ENCODE measurements at regions not wholly inside any gene's neighbourhood (a gene's known extent, or its start where the extent isn't known, plus 50 kb on each side); places are given as distances from the start of the nearest gene placed in this dataset.

DNA sequence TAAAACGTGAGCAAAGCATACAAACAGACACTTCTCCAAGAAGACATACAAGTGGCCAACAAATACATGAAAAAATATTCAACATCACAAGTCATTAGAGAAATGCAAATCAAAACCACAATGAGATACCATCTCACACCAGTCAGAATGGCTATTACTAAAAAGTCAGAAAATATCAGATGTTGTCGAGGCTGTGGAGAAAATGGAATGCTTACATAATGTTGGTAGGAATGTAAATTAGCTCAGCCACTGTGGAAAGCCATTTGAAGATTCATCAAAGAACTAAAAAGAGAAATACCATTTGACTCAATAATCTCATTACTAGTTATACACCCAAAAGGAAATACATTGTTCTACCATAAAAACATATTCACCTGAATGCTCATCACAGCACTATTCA is 825.7 kb downstream of the SUCLG1 start:
- Histone ChIP-seq H3K36me3 (ENCODE audit: insufficient read depth, low read length) (no peaks in the 10 kb centered on the region), H3K27me3 (ENCODE audit: insufficient read depth, low read length) (no peaks in the 10 kb centered on the region), H3K4me1 (ENCODE audit: control insufficient read depth, insufficient read depth, low read length, unreplicated experiment) (no peaks in the 10 kb centered on the region), H3K79me2 (ENCODE audit: control insufficient read depth, insufficient read depth, low read length, unreplicated experiment) (no peaks in the 10 kb centered on the region), H3K27ac (ENCODE audit: low read depth, low read length) (no peak overlapping the region), H2AFZ (ENCODE audit: low read length, unreplicated experiment) (no peak overlapping the region), H3K4me3 (ENCODE audit: low read depth, low read length) (no peak overlapping the region)

- no peaks in the 10 kb centered on the region for H3K36me3 ChIP-seq (ENCODE audit: insufficient read depth, low read length)
Observed at GRCh38 chr2:83630351-83630750, 828.7 kb downstream of the SUCLG1 start.

DNA sequence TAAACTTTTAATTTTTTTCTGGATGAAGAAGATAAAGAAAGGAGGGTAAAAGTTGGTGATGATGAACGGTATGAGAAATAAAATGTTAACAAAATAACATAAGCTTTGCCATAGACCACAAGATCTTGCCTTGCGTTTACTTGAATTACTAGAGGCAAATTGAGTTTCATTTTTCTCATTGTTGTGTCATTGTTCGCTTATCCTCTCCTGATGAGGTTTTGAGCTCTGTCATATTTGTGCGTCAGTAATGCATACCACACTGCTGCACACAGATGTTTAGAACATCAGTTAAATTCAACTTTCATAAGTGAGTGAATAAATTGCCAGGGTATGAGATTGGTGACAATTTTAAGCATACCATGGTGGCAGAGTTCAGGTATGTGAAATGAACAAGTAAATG is 843.6 kb downstream of the SUCLG1 start:
- H3K27me3 ChIP-seq (ENCODE audit: insufficient read depth, low read length) = no peaks in the 10 kb centered on the region
- H3K27ac ChIP-seq (ENCODE audit: low read depth, low read length) = no peak overlapping the region
- no peaks in the 10 kb centered on the region for H3K36me3 ChIP-seq (ENCODE audit: insufficient read depth, low read length)
- no peak overlapping the region for H3K4me3 ChIP-seq (ENCODE audit: low read depth, low read length)
- H2AFZ ChIP-seq (ENCODE audit: low read length, unreplicated experiment) = no peak overlapping the region
- H3K79me2 ChIP-seq (ENCODE audit: control insufficient read depth, insufficient read depth, low read length, unreplicated experiment) = no peaks in the 10 kb centered on the region
- no peaks in the 10 kb centered on the region for H3K4me1 ChIP-seq (ENCODE audit: control insufficient read depth, insufficient read depth, low read length, unreplicated experiment)

More at GRCh38 chr2:83630351-83630750, 828.7 kb downstream of the SUCLG1 start:
- Histone ChIP-seq H3K27me3 (ENCODE audit: insufficient read depth, low read length) (no peaks in the 10 kb centered on the region), H3K4me3 (ENCODE audit: low read depth, low read length) (no peak overlapping the region), H3K79me2 (ENCODE audit: control insufficient read depth, insufficient read depth, low read length, unreplicated experiment) (no peaks in the 10 kb centered on the region), H2AFZ (ENCODE audit: low read length, unreplicated experiment) (no peak overlapping the region), H3K27ac (ENCODE audit: low read depth, low read length) (no peak overlapping the region), H3K4me1 (ENCODE audit: control insufficient read depth, insufficient read depth, low read length, unreplicated experiment) (no peaks in the 10 kb centered on the region)

GRCh38 chr2:83613178-83613577 is 845.9 kb downstream of the SUCLG1 start:
- Histone ChIP-seq H3K4me3 (ENCODE audit: low read depth, low read length) (no peak overlapping the region), H3K79me2 (ENCODE audit: control insufficient read depth, insufficient read depth, low read length, unreplicated experiment) (no peaks in the 10 kb centered on the region), H3K27me3 (ENCODE audit: insufficient read depth, low read length) (no peaks in the 10 kb centered on the region), H3K27ac (ENCODE audit: low read depth, low read length) (no peak overlapping the region), H3K4me1 (ENCODE audit: control insufficient read depth, insufficient read depth, low read length, unreplicated experiment) (no peaks in the 10 kb centered on the region), H3K36me3 (ENCODE audit: insufficient read depth, low read length) (no peaks in the 10 kb centered on the region), H2AFZ (ENCODE audit: low read length, unreplicated experiment) (no peak overlapping the region)

DNA sequence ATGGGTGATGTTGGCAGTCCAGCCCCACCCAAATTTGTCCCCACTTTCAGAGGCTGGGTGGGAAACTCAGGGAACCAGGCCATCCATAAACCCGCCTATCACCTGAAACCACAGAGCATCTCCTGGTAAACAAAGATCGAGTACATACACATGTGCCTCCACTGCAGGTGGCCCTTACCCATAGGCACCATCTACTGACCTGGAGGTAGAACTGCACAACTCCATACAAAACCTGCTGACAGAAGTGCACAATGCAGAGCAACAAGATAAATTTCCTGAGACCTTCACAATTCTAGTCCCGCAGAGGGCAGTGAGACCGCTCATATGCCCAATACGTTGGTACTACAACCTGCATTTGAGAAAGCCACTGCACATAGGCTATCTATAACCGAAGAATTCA is 856.3 kb downstream of the SUCLG1 start:
- no peaks in the 10 kb centered on the region for H3K36me3 ChIP-seq (ENCODE audit: insufficient read depth, low read length)
- H3K4me1 ChIP-seq (ENCODE audit: control insufficient read depth, insufficient read depth, low read length, unreplicated experiment) = no peaks in the 10 kb centered on the region
- H3K4me3 ChIP-seq (ENCODE audit: low read depth, low read length) = no peak overlapping the region
- no peaks in the 10 kb centered on the region for H3K79me2 ChIP-seq (ENCODE audit: control insufficient read depth, insufficient read depth, low read length, unreplicated experiment)
- no peak overlapping the region for H3K27ac ChIP-seq (ENCODE audit: low read depth, low read length)
- no peaks in the 10 kb centered on the region for H3K27me3 ChIP-seq (ENCODE audit: insufficient read depth, low read length)
- H2AFZ ChIP-seq (ENCODE audit: low read length, unreplicated experiment) = no peak overlapping the region

GRCh38 chr2:83596592-83597282 is 862.3 kb downstream of the SUCLG1 start:
- H3K4me3 ChIP-seq (ENCODE audit: low read depth, low read length) = no peak overlapping the region
- no peaks in the 10 kb centered on the region for H3K79me2 ChIP-seq (ENCODE audit: control insufficient read depth, insufficient read depth, low read length, unreplicated experiment)
- H3K27me3 ChIP-seq (ENCODE audit: insufficient read depth, low read length) = no peaks in the 10 kb centered on the region
- no peak overlapping the region for H3K27ac ChIP-seq (ENCODE audit: low read depth, low read length)
- H3K36me3 ChIP-seq (ENCODE audit: insufficient read depth, low read length) = no peaks in the 10 kb centered on the region
- no peak overlapping the region for H2AFZ ChIP-seq (ENCODE audit: low read length, unreplicated experiment)
- H3K4me1 ChIP-seq (ENCODE audit: control insufficient read depth, insufficient read depth, low read length, unreplicated experiment) = no peaks in the 10 kb centered on the region

DNA sequence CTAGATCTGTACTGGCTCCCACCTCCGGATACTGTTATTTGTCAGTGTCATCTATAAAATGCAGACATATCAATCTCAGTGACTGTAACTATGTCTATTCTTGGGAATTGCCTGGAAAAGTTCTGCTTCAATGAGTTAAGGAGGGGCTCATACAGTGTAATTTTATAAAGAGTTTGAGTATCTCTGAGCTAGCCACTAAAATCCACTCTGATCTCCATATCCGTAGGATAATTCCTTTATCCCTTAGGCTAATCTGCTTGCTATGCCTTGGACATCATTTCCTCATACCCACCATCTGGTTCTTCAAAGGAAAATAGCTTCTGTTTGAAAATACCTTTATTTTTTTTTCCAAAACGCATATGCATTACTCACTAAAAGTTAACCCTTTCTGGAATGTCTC is 863.2 kb downstream of the SUCLG1 start:
- Histone ChIP-seq H3K4me3 (ENCODE audit: low read depth, low read length) (no peak overlapping the region), H3K79me2 (ENCODE audit: control insufficient read depth, insufficient read depth, low read length, unreplicated experiment) (no peaks in the 10 kb centered on the region), H3K4me1 (ENCODE audit: control insufficient read depth, insufficient read depth, low read length, unreplicated experiment) (no peaks in the 10 kb centered on the region), H3K27me3 (ENCODE audit: insufficient read depth, low read length) (no peaks in the 10 kb centered on the region), H2AFZ (ENCODE audit: low read length, unreplicated experiment) (no peak overlapping the region), H3K27ac (ENCODE audit: low read depth, low read length) (no peak overlapping the region), H3K36me3 (ENCODE audit: insufficient read depth, low read length) (no peaks in the 10 kb centered on the region)

- no peaks in the 10 kb centered on the region for H3K79me2 ChIP-seq (ENCODE audit: control insufficient read depth, insufficient read depth, low read length, unreplicated experiment)
- no peak overlapping the region for H3K27ac ChIP-seq (ENCODE audit: low read depth, low read length)
- no peaks in the 10 kb centered on the region for H3K36me3 ChIP-seq (ENCODE audit: insufficient read depth, low read length)
- no peak overlapping the region for H2AFZ ChIP-seq (ENCODE audit: low read length, unreplicated experiment)
- no peak overlapping the region for H3K4me3 ChIP-seq (ENCODE audit: low read depth, low read length)
- no peaks in the 10 kb centered on the region for H3K27me3 ChIP-seq (ENCODE audit: insufficient read depth, low read length)
- no peaks in the 10 kb centered on the region for H3K4me1 ChIP-seq (ENCODE audit: control insufficient read depth, insufficient read depth, low read length, unreplicated experiment)
Observed at GRCh38 chr2:83595121-83595690, 863.9 kb downstream of the SUCLG1 start.

DNA sequence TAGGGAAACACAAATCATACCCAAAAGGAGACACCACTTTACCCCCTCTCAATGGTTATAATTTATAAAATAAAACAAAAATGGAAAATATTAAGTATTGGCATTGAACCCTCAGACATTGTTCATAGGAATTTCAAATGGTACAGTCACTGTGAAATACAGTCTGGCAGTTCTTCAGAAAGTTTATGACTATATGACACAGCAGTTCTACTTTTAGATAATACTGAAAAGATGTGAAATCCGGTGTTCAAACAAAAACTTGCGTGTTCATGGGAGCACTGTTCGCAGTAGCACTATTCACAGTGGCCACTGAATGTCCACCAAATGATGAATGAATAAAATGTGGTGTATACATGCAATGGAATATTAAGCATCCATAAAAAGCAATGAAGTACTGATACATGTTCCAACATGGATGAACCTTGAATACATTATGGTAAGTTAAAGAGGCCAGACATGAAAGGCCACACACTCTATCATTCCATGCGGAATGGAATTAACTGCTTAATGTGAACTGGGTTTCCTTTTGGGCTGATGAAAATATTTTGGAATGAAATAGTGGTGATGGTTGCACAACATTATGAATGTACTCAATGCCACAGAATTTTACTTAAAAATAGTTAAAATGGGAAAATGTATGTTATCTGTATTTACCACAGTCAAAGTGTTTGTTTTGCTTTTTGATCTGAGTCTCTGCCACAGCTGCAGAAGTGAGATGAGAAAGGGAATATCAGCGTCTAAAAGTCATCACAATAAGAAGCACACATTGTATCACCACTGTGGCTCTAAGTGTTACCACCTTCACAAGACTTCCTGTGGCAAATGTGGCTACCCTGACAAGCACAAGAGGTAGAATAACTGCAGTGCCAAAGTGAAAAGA is 864.6 kb downstream of the SUCLG1 start:
- Histone ChIP-seq H3K79me2 (ENCODE audit: control insufficient read depth, insufficient read depth, low read length, unreplicated experiment) (no peaks in the 10 kb centered on the region), H3K4me3 (ENCODE audit: low read depth, low read length) (no peak overlapping the region), H3K36me3 (ENCODE audit: insufficient read depth, low read length) (no peaks in the 10 kb centered on the region), H2AFZ (ENCODE audit: low read length, unreplicated experiment) (no peak overlapping the region), H3K27me3 (ENCODE audit: insufficient read depth, low read length) (no peaks in the 10 kb centered on the region), H3K27ac (ENCODE audit: low read depth, low read length) (no peak overlapping the region), H3K4me1 (ENCODE audit: control insufficient read depth, insufficient read depth, low read length, unreplicated experiment) (no peaks in the 10 kb centered on the region)

- Histone ChIP-seq H3K36me3 (ENCODE audit: insufficient read depth, low read length) (no peaks in the 10 kb centered on the region), H3K4me1 (ENCODE audit: control insufficient read depth, insufficient read depth, low read length, unreplicated experiment) (no peaks in the 10 kb centered on the region), H3K27me3 (ENCODE audit: insufficient read depth, low read length) (no peaks in the 10 kb centered on the region), H3K4me3 (ENCODE audit: low read depth, low read length) (no peak overlapping the region), H3K27ac (ENCODE audit: low read depth, low read length) (no peak overlapping the region), H2AFZ (ENCODE audit: low read length, unreplicated experiment) (no peak overlapping the region), H3K79me2 (ENCODE audit: control insufficient read depth, insufficient read depth, low read length, unreplicated experiment) (no peaks in the 10 kb centered on the region)
Observed at GRCh38 chr2:83587309-83587708, 871.8 kb downstream of the SUCLG1 start.
